H1 (cell line): ENCODE measurements at regions not wholly inside any gene's neighbourhood (a gene's known extent, or its start where the extent isn't known, plus 50 kb on each side); places are given as distances from the start of the nearest gene placed in this dataset.

Source experiments
- ASH2L ChIP-seq: fragments of 200-600, 300-600 bp; sonication (generic); IDR thresholded peaks from one replicate; pipeline ENCODE4 v1.7.1; 2017; ENCODE audit warnings: low read length
- CBX5 ChIP-seq: fragments of 300-800, 300-1000 bp; sonication (generic); IDR thresholded peaks from 2 replicates; pipeline ENCODE4 v1.7.1; 2016; ENCODE audit warnings: antibody characterized with exemption, low read length, low read depth
- CEBPB ChIP-seq: IDR thresholded peaks from 2 replicates; pipeline ENCODE4 v1.6.1; 2012; ENCODE audit warnings: low read depth, low read length
- EP300 ChIP-seq, 2 experiments: IDR thresholded peaks; 1 replicate in 1 of 2; 2 replicates in 1 of 2; pipeline ENCODE4 v1.6.1; 2011 to 2012; ENCODE audit warnings: low read depth in 2 of 2, low read length in 2 of 2, mild to moderate bottlenecking in 2 of 2, borderline replicate concordance in 1 of 2, inconsistent platforms in 1 of 2, moderate library complexity in 1 of 2
- HDAC2 ChIP-seq, 2 experiments: fragments of 300-600 bp in 1 of 2; sonication (generic) in 1 of 2; IDR thresholded peaks; 2 replicates each; pipeline ENCODE4 v1.6.1; 2011 to 2012; ENCODE audit warnings: low read depth in 2 of 2, low read length in 2 of 2, mild to moderate bottlenecking in 2 of 2, moderate library complexity in 2 of 2, borderline replicate concordance in 1 of 2, inconsistent platforms in 1 of 2
- KDM1A ChIP-seq: fragments of 200-600, 300-600 bp; sonication (generic); IDR thresholded peaks from 2 replicates; pipeline ENCODE4 v1.7.1; 2016; ENCODE audit warnings: mild to moderate bottlenecking, low read length, borderline replicate concordance
- RAD21 ChIP-seq, 2 experiments: IDR thresholded peaks in 1 of 2; conservative IDR thresholded peaks in 1 of 2; 2 replicates each; pipeline ENCODE4 v1.6.1; 2011; ENCODE audit warnings: low read depth in 2 of 2, low read length in 2 of 2, improper control_type of control experiment in 1 of 2, inconsistent platforms in 1 of 2, mild to moderate bottlenecking in 1 of 2, moderate library complexity in 1 of 2
- TF ChIP-seq, protein P1 (sequence below): fragments of 300-600 bp; sonication (generic); IDR thresholded peaks from 2 replicates; pipeline ENCODE4 v1.7.1; 2012; ENCODE audit warnings: low read length, moderate library complexity, mild to moderate bottlenecking, inconsistent platforms; ENCODE audit not compliant: insufficient replicate concordance

DNA sequence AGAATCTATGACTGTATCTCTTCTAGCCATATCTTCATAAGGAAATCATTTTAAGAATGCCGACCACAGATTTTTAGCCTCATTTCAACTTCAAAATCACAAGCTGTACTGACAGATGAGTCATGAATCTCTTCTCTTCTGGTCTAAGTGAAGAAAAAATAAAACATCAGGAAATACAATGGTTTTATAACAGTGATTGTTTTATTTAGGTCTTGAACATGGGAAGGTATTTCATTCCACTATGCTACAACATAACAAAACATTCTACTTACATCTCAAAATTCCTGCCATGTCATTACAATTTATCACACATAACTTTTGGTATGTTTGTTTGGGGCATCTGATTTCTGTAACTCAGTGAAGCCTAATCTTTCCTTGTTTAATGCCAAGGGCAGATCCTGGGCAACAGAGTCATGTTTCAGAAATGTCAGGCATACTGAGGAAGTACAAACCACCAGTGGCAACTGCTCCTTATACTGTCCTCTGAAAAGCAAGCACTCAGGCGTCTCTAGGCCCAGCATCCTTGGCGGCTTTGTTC lies 325.0 kb downstream of the PDHA2 start (continued):
- no peak for TF ChIP-seq CBX5
- no peak for TF ChIP-seq EP300 (IDR thresholded peaks at IDR 0.05; ENCODE audit: borderline replicate concordance in 1 of 2, low read depth in 2 of 2, low read length in 2 of 2)
- TF ChIP-seq RAD21 (IDR thresholded peaks at IDR 0.05 in 1 of 2, conservative IDR thresholded peaks at IDR 0.05 in 1 of 2; ENCODE audit: low read depth in 2 of 2, low read length in 2 of 2): no peak
- TF ChIP-seq CEBPB: no peak
- TF ChIP-seq KDM1A: no peak
- TF ChIP-seq, protein P1, sequence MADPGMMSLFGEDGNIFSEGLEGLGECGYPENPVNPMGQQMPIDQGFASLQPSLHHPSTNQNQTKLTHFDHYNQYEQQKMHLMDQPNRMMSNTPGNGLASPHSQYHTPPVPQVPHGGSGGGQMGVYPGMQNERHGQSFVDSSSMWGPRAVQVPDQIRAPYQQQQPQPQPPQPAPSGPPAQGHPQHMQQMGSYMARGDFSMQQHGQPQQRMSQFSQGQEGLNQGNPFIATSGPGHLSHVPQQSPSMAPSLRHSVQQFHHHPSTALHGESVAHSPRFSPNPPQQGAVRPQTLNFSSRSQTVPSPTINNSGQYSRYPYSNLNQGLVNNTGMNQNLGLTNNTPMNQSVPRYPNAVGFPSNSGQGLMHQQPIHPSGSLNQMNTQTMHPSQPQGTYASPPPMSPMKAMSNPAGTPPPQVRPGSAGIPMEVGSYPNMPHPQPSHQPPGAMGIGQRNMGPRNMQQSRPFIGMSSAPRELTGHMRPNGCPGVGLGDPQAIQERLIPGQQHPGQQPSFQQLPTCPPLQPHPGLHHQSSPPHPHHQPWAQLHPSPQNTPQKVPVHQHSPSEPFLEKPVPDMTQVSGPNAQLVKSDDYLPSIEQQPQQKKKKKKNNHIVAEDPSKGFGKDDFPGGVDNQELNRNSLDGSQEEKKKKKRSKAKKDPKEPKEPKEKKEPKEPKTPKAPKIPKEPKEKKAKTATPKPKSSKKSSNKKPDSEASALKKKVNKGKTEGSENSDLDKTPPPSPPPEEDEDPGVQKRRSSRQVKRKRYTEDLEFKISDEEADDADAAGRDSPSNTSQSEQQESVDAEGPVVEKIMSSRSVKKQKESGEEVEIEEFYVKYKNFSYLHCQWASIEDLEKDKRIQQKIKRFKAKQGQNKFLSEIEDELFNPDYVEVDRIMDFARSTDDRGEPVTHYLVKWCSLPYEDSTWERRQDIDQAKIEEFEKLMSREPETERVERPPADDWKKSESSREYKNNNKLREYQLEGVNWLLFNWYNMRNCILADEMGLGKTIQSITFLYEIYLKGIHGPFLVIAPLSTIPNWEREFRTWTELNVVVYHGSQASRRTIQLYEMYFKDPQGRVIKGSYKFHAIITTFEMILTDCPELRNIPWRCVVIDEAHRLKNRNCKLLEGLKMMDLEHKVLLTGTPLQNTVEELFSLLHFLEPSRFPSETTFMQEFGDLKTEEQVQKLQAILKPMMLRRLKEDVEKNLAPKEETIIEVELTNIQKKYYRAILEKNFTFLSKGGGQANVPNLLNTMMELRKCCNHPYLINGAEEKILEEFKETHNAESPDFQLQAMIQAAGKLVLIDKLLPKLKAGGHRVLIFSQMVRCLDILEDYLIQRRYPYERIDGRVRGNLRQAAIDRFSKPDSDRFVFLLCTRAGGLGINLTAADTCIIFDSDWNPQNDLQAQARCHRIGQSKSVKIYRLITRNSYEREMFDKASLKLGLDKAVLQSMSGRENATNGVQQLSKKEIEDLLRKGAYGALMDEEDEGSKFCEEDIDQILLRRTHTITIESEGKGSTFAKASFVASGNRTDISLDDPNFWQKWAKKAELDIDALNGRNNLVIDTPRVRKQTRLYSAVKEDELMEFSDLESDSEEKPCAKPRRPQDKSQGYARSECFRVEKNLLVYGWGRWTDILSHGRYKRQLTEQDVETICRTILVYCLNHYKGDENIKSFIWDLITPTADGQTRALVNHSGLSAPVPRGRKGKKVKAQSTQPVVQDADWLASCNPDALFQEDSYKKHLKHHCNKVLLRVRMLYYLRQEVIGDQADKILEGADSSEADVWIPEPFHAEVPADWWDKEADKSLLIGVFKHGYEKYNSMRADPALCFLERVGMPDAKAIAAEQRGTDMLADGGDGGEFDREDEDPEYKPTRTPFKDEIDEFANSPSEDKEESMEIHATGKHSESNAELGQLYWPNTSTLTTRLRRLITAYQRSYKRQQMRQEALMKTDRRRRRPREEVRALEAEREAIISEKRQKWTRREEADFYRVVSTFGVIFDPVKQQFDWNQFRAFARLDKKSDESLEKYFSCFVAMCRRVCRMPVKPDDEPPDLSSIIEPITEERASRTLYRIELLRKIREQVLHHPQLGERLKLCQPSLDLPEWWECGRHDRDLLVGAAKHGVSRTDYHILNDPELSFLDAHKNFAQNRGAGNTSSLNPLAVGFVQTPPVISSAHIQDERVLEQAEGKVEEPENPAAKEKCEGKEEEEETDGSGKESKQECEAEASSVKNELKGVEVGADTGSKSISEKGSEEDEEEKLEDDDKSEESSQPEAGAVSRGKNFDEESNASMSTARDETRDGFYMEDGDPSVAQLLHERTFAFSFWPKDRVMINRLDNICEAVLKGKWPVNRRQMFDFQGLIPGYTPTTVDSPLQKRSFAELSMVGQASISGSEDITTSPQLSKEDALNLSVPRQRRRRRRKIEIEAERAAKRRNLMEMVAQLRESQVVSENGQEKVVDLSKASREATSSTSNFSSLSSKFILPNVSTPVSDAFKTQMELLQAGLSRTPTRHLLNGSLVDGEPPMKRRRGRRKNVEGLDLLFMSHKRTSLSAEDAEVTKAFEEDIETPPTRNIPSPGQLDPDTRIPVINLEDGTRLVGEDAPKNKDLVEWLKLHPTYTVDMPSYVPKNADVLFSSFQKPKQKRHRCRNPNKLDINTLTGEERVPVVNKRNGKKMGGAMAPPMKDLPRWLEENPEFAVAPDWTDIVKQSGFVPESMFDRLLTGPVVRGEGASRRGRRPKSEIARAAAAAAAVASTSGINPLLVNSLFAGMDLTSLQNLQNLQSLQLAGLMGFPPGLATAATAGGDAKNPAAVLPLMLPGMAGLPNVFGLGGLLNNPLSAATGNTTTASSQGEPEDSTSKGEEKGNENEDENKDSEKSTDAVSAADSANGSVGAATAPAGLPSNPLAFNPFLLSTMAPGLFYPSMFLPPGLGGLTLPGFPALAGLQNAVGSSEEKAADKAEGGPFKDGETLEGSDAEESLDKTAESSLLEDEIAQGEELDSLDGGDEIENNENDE: no peak
- TF ChIP-seq HDAC2 (IDR thresholded peaks at IDR 0.05; ENCODE audit: borderline replicate concordance in 1 of 2, low read depth in 2 of 2, low read length in 2 of 2): no peak
- no peak for TF ChIP-seq ASH2L
